GM18505 (cell line): ENCODE measurements at regions not wholly inside any gene's neighbourhood (a gene's known extent, or its start where the extent isn't known, plus 50 kb on each side); places are given as distances from the start of the nearest gene placed in this dataset.

Source experiments
- ATAC-seq: cut with Tn5 transposase; IDR thresholded peaks from one replicate; pipeline ENCODE4 v1.9.1; 2021; ENCODE audit not compliant: unreplicated experiment
- POLR2A ChIP-seq: IDR thresholded peaks from 4 replicates; pipeline ENCODE4 v1.6.1; 2011; ENCODE audit warnings: borderline replicate concordance; ENCODE audit not compliant: insufficient read depth, insufficient read length; ENCODE audit errors: extremely low read depth

- no peak for TF ChIP-seq POLR2A
- ATAC-seq = no peak
These were observed 349.7 kb downstream of the CDK5RAP2 start for GRCh38 chr9:120230227-120230626.

GRCh38 chr9:120221844-120222243 is 358.1 kb downstream of the CDK5RAP2 start:
- no peak for TF ChIP-seq POLR2A
- ATAC-seq = no peak

GRCh38 chr9:120214332-120214731 is 365.6 kb downstream of the CDK5RAP2 start:
- TF ChIP-seq POLR2A = no peak
- no peak for ATAC-seq

GRCh38 chr9:120212853-120213200 is 367.1 kb downstream of the CDK5RAP2 start:
- no peak for ATAC-seq
- no peak for TF ChIP-seq POLR2A

GRCh38 chr9:120212153-120212852 is 367.7 kb downstream of the CDK5RAP2 start:
- no peak for TF ChIP-seq POLR2A
- no peak for ATAC-seq

GRCh38 chr9:120210274-120210673 is 369.7 kb downstream of the CDK5RAP2 start:
- no peak for ATAC-seq
- TF ChIP-seq POLR2A = no peak

- ATAC-seq = no peak
- TF ChIP-seq POLR2A = no peak
These were observed 376.9 kb downstream of the CDK5RAP2 start for GRCh38 chr9:120202856-120203654.

- ATAC-seq = no peak
- no peak for TF ChIP-seq POLR2A
These were observed 381.9 kb downstream of the CDK5RAP2 start for GRCh38 chr9:120198027-120198426.

- no peak for TF ChIP-seq POLR2A
- no peak for ATAC-seq
These were observed 382.4 kb downstream of the CDK5RAP2 start for GRCh38 chr9:120197605-120198004.

GRCh38 chr9:120191141-120191540 is 388.8 kb downstream of the CDK5RAP2 start:
- no peak for TF ChIP-seq POLR2A
- no peak for ATAC-seq

- no peak for ATAC-seq
- no peak for TF ChIP-seq POLR2A
These were observed 392.2 kb downstream of the CDK5RAP2 start for GRCh38 chr9:120187758-120188157.

GRCh38 chr9:120186276-120186675 is 393.7 kb downstream of the CDK5RAP2 start:
- ATAC-seq = no peak
- no peak for TF ChIP-seq POLR2A

GRCh38 chr9:120184266-120184665 is 395.7 kb downstream of the CDK5RAP2 start:
- ATAC-seq = no peak
- TF ChIP-seq POLR2A = no peak

- TF ChIP-seq POLR2A = no peak
- no peak for ATAC-seq
These were observed 396.4 kb downstream of the CDK5RAP2 start for GRCh38 chr9:120183615-120184014.
